IMR-90 (cell line): ENCODE measurements at regions not wholly inside any gene's neighbourhood (a gene's known extent, or its start where the extent isn't known, plus 50 kb on each side); places are given as distances from the start of the nearest gene placed in this dataset.

ENCODE experiments used
- ATAC-seq: fragments of 200-7000 bp; cut with Tn5 transposase; 2 replicates; pipeline ENCODE4 v1.9.1; 2020; ENCODE audit warnings: low read depth, mild to moderate bottlenecking, moderate library complexity
- BruUV-seq: library from RNA; stranded (reverse); fragments of 400-500 nt; replicated peaks from 2 replicates; lab custom pipeline; 2021; lab: Mats Ljungman, UMichigan
- CTCF ChIA-PET: fragments of 300-600 bp; formaldehyde crosslinking; extraction: SDS; loops from one replicate; lab custom pipeline; 2021; ENCODE audit warnings: antibody characterized with exemption; lab: Yijun Ruan, JAX
- POLR2A ChIA-PET: fragments of 300-600 bp; sonication (Branson Sonifier 250); formaldehyde crosslinking; loops from one replicate; lab custom pipeline; 2022; ENCODE audit warnings: antibody characterized with exemption; ENCODE audit not compliant: unreplicated experiment; lab: Charles Lee
- DNase-seq: peaks from one replicate; pipeline ENCODE4 v3.0.0; 2013
- H2AFZ ChIP-seq: replicated peaks from 2 replicates; pipeline ENCODE3; 2013; ENCODE audit warnings: low read length, mild to moderate bottlenecking; ENCODE audit not compliant: poor library complexity
- H2AK5ac ChIP-seq: 2 replicates; pipeline ENCODE4 v1.6.1; 2013; ENCODE audit warnings: low read depth, low read length, inconsistent platforms
- H2AK9ac ChIP-seq: replicated peaks from 2 replicates; pipeline ENCODE3; 2013; ENCODE audit warnings: mild to moderate bottlenecking, low read depth, low read length, moderate library complexity; ENCODE audit not compliant: poor library complexity
- H2BK120ac ChIP-seq: 2 replicates; pipeline ENCODE4 v1.6.1; 2013; ENCODE audit warnings: low read depth, low read length, inconsistent platforms
- H2BK15ac ChIP-seq: 3 replicates; pipeline ENCODE4 v1.6.1; 2013; ENCODE audit warnings: low read depth, low read length, inconsistent platforms
- H2BK20ac ChIP-seq: 2 replicates; pipeline ENCODE4 v1.6.1; 2013; ENCODE audit warnings: low read depth, mild to moderate bottlenecking, inconsistent platforms, low read length, moderate library complexity
- H2BK5ac ChIP-seq: 2 replicates; pipeline ENCODE4 v1.6.1; 2013; ENCODE audit warnings: mild to moderate bottlenecking, low read depth, low read length, inconsistent platforms; ENCODE audit not compliant: poor library complexity, severe bottlenecking
- H3K14ac ChIP-seq: replicated peaks from 2 replicates; pipeline ENCODE4 v1.6.1; 2013; ENCODE audit warnings: low read depth, low read length, inconsistent platforms
- H3K18ac ChIP-seq: 2 replicates; pipeline ENCODE4 v1.6.1; 2013; ENCODE audit warnings: low read depth, low read length, control low read depth
- H3K23ac ChIP-seq: 2 replicates; pipeline ENCODE4 v1.6.1; 2013; ENCODE audit warnings: low read depth, low read length, inconsistent platforms
- H3K27ac ChIP-seq: 2 replicates; pipeline ENCODE4 v1.5.1; 2013; ENCODE audit warnings: mild to moderate bottlenecking, control low read depth, low read length; ENCODE audit not compliant: insufficient read depth
- H3K27me3 ChIP-seq: 2 replicates; pipeline ENCODE4 v1.6.1; 2013; ENCODE audit warnings: low read length; ENCODE audit not compliant: control insufficient read depth, insufficient read depth
- H3K36me3 ChIP-seq: 2 replicates; pipeline ENCODE4 v1.6.1; 2013; ENCODE audit warnings: low read length, mixed read lengths; ENCODE audit not compliant: control insufficient read depth, insufficient read depth
- H3K4ac ChIP-seq: 2 replicates; pipeline ENCODE4 v1.6.1; 2013; ENCODE audit warnings: low read depth, low read length, inconsistent platforms
- H3K4me1 ChIP-seq: 2 replicates; pipeline ENCODE4 v1.6.1; 2013; ENCODE audit warnings: low read length, mixed read lengths; ENCODE audit not compliant: control insufficient read depth, insufficient read depth
- H3K4me2 ChIP-seq: 2 replicates; pipeline ENCODE4 v1.6.1; 2013; ENCODE audit warnings: low read depth, mild to moderate bottlenecking, control low read depth, low read length, moderate library complexity
- H3K4me3 ChIP-seq: 2 replicates; pipeline ENCODE4 v1.5.1; 2013; ENCODE audit warnings: low read depth, mild to moderate bottlenecking, control low read depth, low read length, moderate library complexity; ENCODE audit not compliant: insufficient read depth
- H3K56ac ChIP-seq: 2 replicates; pipeline ENCODE4 v1.6.1; 2013; ENCODE audit warnings: low read length, inconsistent platforms; ENCODE audit not compliant: insufficient read depth; ENCODE audit errors: extremely low read depth
- H3K79me1 ChIP-seq, 2 experiments: 2 replicates each; pipeline ENCODE4 v1.6.1; 2013; ENCODE audit warnings: low read length in 2 of 2, inconsistent platforms in 1 of 2, low read depth in 1 of 2
- H3K9ac ChIP-seq: 2 replicates; pipeline ENCODE4 v1.6.1; 2013; ENCODE audit warnings: low read depth, low read length, control low read depth
- H3K9me1 ChIP-seq: 2 replicates; pipeline ENCODE4 v1.6.1; 2013; ENCODE audit warnings: low read length, inconsistent platforms; ENCODE audit not compliant: insufficient read depth
- H3K9me3 ChIP-seq: 2 replicates; pipeline ENCODE4 v1.6.1; 2013; ENCODE audit warnings: low read length; ENCODE audit not compliant: control insufficient read depth, insufficient read depth
- H4K20me1 ChIP-seq: 2 replicates; pipeline ENCODE4 v1.6.1; 2013; ENCODE audit warnings: low read length, inconsistent platforms; ENCODE audit not compliant: insufficient read depth
- H4K5ac ChIP-seq: 2 replicates; pipeline ENCODE4 v1.6.1; 2013; ENCODE audit warnings: mild to moderate bottlenecking, low read depth, low read length, control low read depth
- H4K8ac ChIP-seq, 2 experiments: 2 replicates each; pipeline ENCODE4 v1.6.1; 2013; ENCODE audit warnings: low read depth in 2 of 2, low read length in 2 of 2, control low read depth in 1 of 2, inconsistent platforms in 1 of 2
- H4K91ac ChIP-seq: 2 replicates; pipeline ENCODE4 v1.6.1; 2013; ENCODE audit warnings: low read depth, low read length, inconsistent platforms; ENCODE audit not compliant: insufficient read depth
- CEBPB ChIP-seq: IDR thresholded peaks from 2 replicates; pipeline ENCODE4 v1.6.1; 2012; ENCODE audit warnings: low read depth, low read length, improper control_type of control experiment
- FOS ChIP-seq: fragments of 150-350 bp; IDR thresholded peaks from 2 replicates; pipeline ENCODE4 v1.6.1; 2016; ENCODE audit warnings: low read depth, low read length
- NFE2L2 ChIP-seq: fragments of 150-350 bp; IDR thresholded peaks from 2 replicates; pipeline ENCODE4 v1.6.1; 2016; ENCODE audit warnings: low read depth, mild to moderate bottlenecking, low read length
- WGBS, 2 experiments: methylation state at CpG; one replicate each; pipeline versions ENCODE4 v1.1.5 to v1.1.7; 2013; ENCODE audit warnings: missing lambda C conversion rate in 2 of 2; ENCODE audit not compliant: insufficient read length in 1 of 2; ENCODE audit errors: extremely low coverage in 2 of 2; 5-methylcytosine and 5-hydroxymethylcytosine counted together
- dilution Hi-C: fragments of 300-500 bp; cut with HindIII; formaldehyde crosslinking; loops from one replicate; pipeline ENCODE4 v1.14.3; 2018; ENCODE audit warnings: low sequenced_read_pairs; ENCODE audit not compliant: unreplicated experiment
- in situ Hi-C: fragments of 300-500 bp; cut with MboI; formaldehyde crosslinking; loops from 3 replicates; pipeline ENCODE4 v1.14.3; 2019; ENCODE audit warnings: low sequenced_read_pairs, inconsistent platforms, mixed read lengths
- intact Hi-C: fragments of 100-400 bp; cut with micrococcal nuclease; formaldehyde crosslinking; loops from 2 replicates; pipeline ENCODE4 v1.10.0; 2022
- TF ChIP-seq, protein P1 (sequence below): fragments of 150-350 bp; IDR thresholded peaks from 2 replicates; pipeline ENCODE4 v1.6.1; 2017; ENCODE audit warnings: mild to moderate bottlenecking, antibody characterized with exemption, low read length, low read depth
- TF ChIP-seq, protein P2 (sequence below): conservative IDR thresholded peaks from 2 replicates; pipeline ENCODE4 v1.5.1; 2012; ENCODE audit warnings: mild to moderate bottlenecking, low read depth, low read length, improper control_type of control experiment

DNA sequence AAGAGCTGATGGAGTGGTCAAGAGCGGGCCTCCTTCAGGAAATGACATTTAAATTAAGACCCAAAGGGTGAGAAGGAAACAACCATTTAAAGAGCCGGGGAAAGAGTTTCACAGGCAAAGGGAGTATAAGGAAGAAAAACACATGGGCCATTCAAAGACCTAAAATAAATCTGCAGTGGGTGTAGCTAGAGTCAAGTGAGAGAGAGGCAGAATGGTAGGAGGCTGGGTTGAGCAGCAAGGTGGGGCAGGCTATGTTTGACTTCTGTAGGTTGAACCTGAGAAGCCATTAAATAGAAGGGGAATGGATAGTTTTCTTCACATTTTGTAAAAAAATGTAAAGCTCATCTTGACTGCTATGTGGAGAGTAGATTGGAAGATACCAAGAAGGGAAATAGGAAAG lies 183.8 kb downstream of the LACC1 start:
- peaks cover 4% of the 10 kb centered on the region for H3K27me3 ChIP-seq
- H3K79me1 ChIP-seq: no peaks in the 10 kb centered on the region
- H4K8ac ChIP-seq: no peak overlapping the region
- H2BK5ac ChIP-seq: no peak overlapping the region
- ATAC-seq (no peak), DNase-seq (no peak)
- in situ Hi-C loops: no loop called here
- intact Hi-C loops: no loop called here
- no peaks in the 10 kb centered on the region for H3K9me1 ChIP-seq
- H2BK120ac ChIP-seq: no peak overlapping the region
- H4K20me1 ChIP-seq: no peaks in the 10 kb centered on the region
- H3K4me3 ChIP-seq: no peak overlapping the region
- H3K27ac ChIP-seq: no peak overlapping the region
- no peak overlapping the region for H3K4ac ChIP-seq
- H2BK20ac ChIP-seq: no peak overlapping the region
- H3K9me3 ChIP-seq: no peaks in the 10 kb centered on the region
- no peak overlapping the region for H3K18ac ChIP-seq
- H2AK5ac ChIP-seq: no peak overlapping the region
- POLR2A ChIA-PET: no interaction called here
- dilution Hi-C loops: no loop called here
- no peak overlapping the region for H3K4me2 ChIP-seq
- BruUV-seq: no TSS peak
- no peak overlapping the region for H3K9ac ChIP-seq
- H3K4me1 ChIP-seq: no peaks in the 10 kb centered on the region; the same call in 1 of the 2 replicates
- no peaks in the 10 kb centered on the region for H3K36me3 ChIP-seq
- no peak overlapping the region for H3K14ac ChIP-seq
- no peak overlapping the region for H4K5ac ChIP-seq
- WGBS, 2 experiments: 88% methylated on average over 1 of the region's 2 CpGs; no CpG with 5 or more reads in 1 of the 2 experiments
- H4K91ac ChIP-seq: no peak overlapping the region
- no peak overlapping the region for H3K23ac ChIP-seq
- TF ChIP-seq FOS (no peak), NFE2L2 (no peak), CEBPB (no peak)
- TF ChIP-seq, protein P1, sequence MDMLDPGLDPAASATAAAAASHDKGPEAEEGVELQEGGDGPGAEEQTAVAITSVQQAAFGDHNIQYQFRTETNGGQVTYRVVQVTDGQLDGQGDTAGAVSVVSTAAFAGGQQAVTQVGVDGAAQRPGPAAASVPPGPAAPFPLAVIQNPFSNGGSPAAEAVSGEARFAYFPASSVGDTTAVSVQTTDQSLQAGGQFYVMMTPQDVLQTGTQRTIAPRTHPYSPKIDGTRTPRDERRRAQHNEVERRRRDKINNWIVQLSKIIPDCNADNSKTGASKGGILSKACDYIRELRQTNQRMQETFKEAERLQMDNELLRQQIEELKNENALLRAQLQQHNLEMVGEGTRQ: no peak
- TF ChIP-seq, protein P2, sequence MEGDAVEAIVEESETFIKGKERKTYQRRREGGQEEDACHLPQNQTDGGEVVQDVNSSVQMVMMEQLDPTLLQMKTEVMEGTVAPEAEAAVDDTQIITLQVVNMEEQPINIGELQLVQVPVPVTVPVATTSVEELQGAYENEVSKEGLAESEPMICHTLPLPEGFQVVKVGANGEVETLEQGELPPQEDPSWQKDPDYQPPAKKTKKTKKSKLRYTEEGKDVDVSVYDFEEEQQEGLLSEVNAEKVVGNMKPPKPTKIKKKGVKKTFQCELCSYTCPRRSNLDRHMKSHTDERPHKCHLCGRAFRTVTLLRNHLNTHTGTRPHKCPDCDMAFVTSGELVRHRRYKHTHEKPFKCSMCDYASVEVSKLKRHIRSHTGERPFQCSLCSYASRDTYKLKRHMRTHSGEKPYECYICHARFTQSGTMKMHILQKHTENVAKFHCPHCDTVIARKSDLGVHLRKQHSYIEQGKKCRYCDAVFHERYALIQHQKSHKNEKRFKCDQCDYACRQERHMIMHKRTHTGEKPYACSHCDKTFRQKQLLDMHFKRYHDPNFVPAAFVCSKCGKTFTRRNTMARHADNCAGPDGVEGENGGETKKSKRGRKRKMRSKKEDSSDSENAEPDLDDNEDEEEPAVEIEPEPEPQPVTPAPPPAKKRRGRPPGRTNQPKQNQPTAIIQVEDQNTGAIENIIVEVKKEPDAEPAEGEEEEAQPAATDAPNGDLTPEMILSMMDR: no peak
- no peak overlapping the region for H2AK9ac ChIP-seq
- no peak overlapping the region for H2BK15ac ChIP-seq
- no peak overlapping the region for H3K56ac ChIP-seq
- CTCF ChIA-PET: no interaction called here
- H2AFZ ChIP-seq: no peak overlapping the region
